GM13977 (cell line): ENCODE measurements at regions not wholly inside any gene's neighbourhood (a gene's known extent, or its start where the extent isn't known, plus 50 kb on each side); places are given as distances from the start of the nearest gene placed in this dataset.

ENCODE experiments used
- DNase-seq: peaks from one replicate; pipeline ENCODE4 v3.0.0; 2012; ENCODE audit warnings: low spot score
- CTCF ChIP-seq: IDR thresholded peaks from 2 replicates; pipeline ENCODE4 v1.5.1; 2012; ENCODE audit warnings: mild to moderate bottlenecking, control low read depth; ENCODE audit not compliant: insufficient read depth; ENCODE audit errors: extremely low read depth, missing control alignments
- in situ Hi-C: fragments of 300-500 bp; cut with MboI; formaldehyde crosslinking; loops from one replicate; pipeline ENCODE4 v1.12.0; 2022; ENCODE audit warnings: low sequenced_read_pairs, low pct_unique_long_range_greater_than_20kb, mixed read lengths, inconsistent platforms; ENCODE audit not compliant: unreplicated experiment

GRCh38 chr5:18765304-18765703 lies 1131.0 kb downstream of the TAF11L14 start:
- in situ Hi-C loops: no loop called here

DNA sequence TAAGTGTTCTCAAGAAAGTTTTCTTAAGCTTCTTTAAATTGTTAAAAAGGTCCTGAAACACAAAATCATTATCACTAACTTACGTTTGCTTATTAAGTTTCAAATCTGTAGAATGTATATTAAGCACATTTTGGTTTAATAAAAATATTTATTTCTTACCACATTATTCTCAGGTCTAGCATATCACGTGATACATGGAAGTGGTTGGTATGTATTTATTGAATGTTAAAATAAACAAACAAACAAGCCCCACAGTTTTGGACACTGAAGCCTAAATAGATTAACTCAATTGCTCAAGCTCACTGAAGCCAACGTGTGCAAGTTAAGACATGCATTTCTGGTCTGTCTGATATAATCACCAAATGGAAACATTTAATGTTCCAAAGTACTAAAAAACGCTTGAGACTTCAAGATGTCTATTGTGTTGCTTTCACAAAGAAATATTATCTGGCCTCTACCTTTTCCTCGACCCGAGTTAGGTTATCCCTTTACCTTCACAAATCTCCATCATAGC lies 1136.9 kb downstream of the TAF11L14 start:
- TF ChIP-seq CTCF: no peak
- DNase-seq: no peak
- in situ Hi-C loops: no loop called here

More at GRCh38 chr5:18765304-18765703, 1131.0 kb downstream of the TAF11L14 start:
- TF ChIP-seq CTCF: no peak
- no peak for DNase-seq

DNA sequence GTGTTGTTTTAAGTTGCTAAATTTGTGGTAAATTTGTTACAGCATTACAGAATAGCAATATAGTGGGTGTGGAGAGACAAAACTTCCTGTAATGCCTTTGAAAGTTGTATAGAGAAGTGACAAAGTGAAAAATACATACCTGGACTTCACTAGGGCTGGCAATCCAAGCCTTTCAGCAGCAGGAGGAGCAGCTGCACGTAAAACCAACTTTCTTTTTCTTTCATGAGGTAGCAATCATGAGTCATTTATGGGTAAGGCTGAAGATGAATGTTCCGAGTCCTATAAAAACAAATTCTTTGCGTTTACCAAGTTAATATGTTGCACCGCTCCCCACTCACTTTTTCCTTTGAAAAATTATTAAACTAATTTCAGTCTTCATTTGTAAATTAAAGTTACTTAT lies 1138.2 kb downstream of the TAF11L14 start:
- no peak for TF ChIP-seq CTCF
- no peak for DNase-seq
- in situ Hi-C loops: no loop called here

GRCh38 chr5:18778225-18778624 lies 1144.0 kb downstream of the TAF11L14 start:
- in situ Hi-C loops: no loop called here
- no peak for DNase-seq
- no peak for TF ChIP-seq CTCF

- DNase-seq: no peak
- in situ Hi-C loops: no loop called here
- no peak for TF ChIP-seq CTCF
These were observed 1155.1 kb downstream of the TAF11L14 start for GRCh38 chr5:18789218-18789998.

- in situ Hi-C loops: no loop called here
- TF ChIP-seq CTCF: no peak
- no peak for DNase-seq
These were observed 1157.9 kb downstream of the TAF11L14 start for GRCh38 chr5:18792145-18792544.
